SK-N-MC (cell line): ENCODE measurements at regions not wholly inside any gene's neighbourhood (a gene's known extent, or its start where the extent isn't known, plus 50 kb on each side); places are given as distances from the start of the nearest gene placed in this dataset.

Experiments
- DNase-seq: peaks from one replicate; pipeline ENCODE4 v3.0.0-alpha.2; 2011; ENCODE audit warnings: low read depth, low spot score
- H3K27ac ChIP-seq: fragments of 200-600 bp; sonication (generic); 2 replicates; pipeline ENCODE4 v1.5.1; 2016; ENCODE audit warnings: mixed run types
- H3K36me3 ChIP-seq: fragments of 200-600 bp; sonication (generic); 2 replicates; pipeline ENCODE4 v1.6.1; 2017; ENCODE audit warnings: antibody characterized with exemption, low read length, mixed read lengths; ENCODE audit not compliant: insufficient read depth
- H3K4me3 ChIP-seq: fragments of 200-600 bp; sonication (generic); 2 replicates; pipeline ENCODE4 v1.5.1; 2016
- H3K9ac ChIP-seq: fragments of 200-600 bp; sonication (generic); 2 replicates; pipeline ENCODE4 v1.8.0; 2017; ENCODE audit warnings: mixed run types, mixed read lengths; ENCODE audit not compliant: insufficient read length
- H3K9me3 ChIP-seq: fragments of 200-600 bp; sonication (generic); 2 replicates; pipeline ENCODE4 v1.6.1; 2017; ENCODE audit warnings: low read depth, mild to moderate bottlenecking, antibody characterized with exemption, low read length, moderate library complexity, mixed read lengths
- EZH2 ChIP-seq: fragments of 200-600 bp; sonication (generic); IDR thresholded peaks from one replicate; pipeline ENCODE4 v1.6.1; 2017; ENCODE audit warnings: antibody characterized with exemption
- FOXP2 ChIP-seq: optimal IDR thresholded peaks from 2 replicates; pipeline ENCODE3; 2011; ENCODE audit warnings: mild to moderate bottlenecking, moderate library complexity; ENCODE audit not compliant: insufficient read depth; ENCODE audit errors: extremely low read length, control extremely low read depth
- POLR2AphosphoS5 ChIP-seq: IDR thresholded peaks from 2 replicates; pipeline ENCODE4 v1.6.1; 2012; ENCODE audit warnings: mild to moderate bottlenecking, low read depth, low read length, borderline replicate concordance

GRCh38 chr4:136336479-136336878, 1195.8 kb downstream of the PCDH18 start:
- Histone ChIP-seq H3K9me3 (no peaks in the 10 kb centered on the region), H3K9ac (no peak overlapping the region), H3K27ac (no peak overlapping the region), H3K4me3 (no peak overlapping the region), H3K36me3 (no peaks in the 10 kb centered on the region)
- TF ChIP-seq POLR2AphosphoS5: no peak
- TF ChIP-seq EZH2: no peak
- no peak for TF ChIP-seq FOXP2
- no peak for DNase-seq

GRCh38 chr4:136329042-136329662, 1203.1 kb downstream of the PCDH18 start:
- Histone ChIP-seq H3K27ac (no peak overlapping the region), H3K4me3 (no peak overlapping the region), H3K36me3 (no peaks in the 10 kb centered on the region), H3K9me3 (no peaks in the 10 kb centered on the region), H3K9ac (no peak overlapping the region)
- no peak for DNase-seq
- no peak for TF ChIP-seq FOXP2

GRCh38 chr4:136328131-136328530, 1204.2 kb downstream of the PCDH18 start:
- H3K36me3 ChIP-seq: no peaks in the 10 kb centered on the region
- TF ChIP-seq POLR2AphosphoS5 (no peak), FOXP2 (no peak), EZH2 (no peak)
- no peak overlapping the region for H3K9ac ChIP-seq
- no peaks in the 10 kb centered on the region for H3K9me3 ChIP-seq
- H3K4me3 ChIP-seq: no peak overlapping the region
- DNase-seq: no peak
- H3K27ac ChIP-seq: no peak overlapping the region

- no peak overlapping the region for H3K9ac ChIP-seq
- TF ChIP-seq POLR2AphosphoS5 (no peak), FOXP2 (no peak), EZH2 (no peak)
- H3K4me3 ChIP-seq: no peak overlapping the region
- H3K9me3 ChIP-seq: no peaks in the 10 kb centered on the region
- no peak overlapping the region for H3K27ac ChIP-seq
- H3K36me3 ChIP-seq: no peaks in the 10 kb centered on the region
- DNase-seq: no peak
These were observed 1211.9 kb downstream of the PCDH18 start for GRCh38 chr4:136320465-136320813.

- Histone ChIP-seq H3K4me3 (no peak overlapping the region), H3K36me3 (no peaks in the 10 kb centered on the region), H3K27ac (no peak overlapping the region), H3K9me3 (no peaks in the 10 kb centered on the region), H3K9ac (no peak overlapping the region)
- DNase-seq: no peak
- TF ChIP-seq EZH2: no peak
- TF ChIP-seq POLR2AphosphoS5: no peak
- TF ChIP-seq FOXP2: no peak
These were observed 1212.4 kb downstream of the PCDH18 start for GRCh38 chr4:136319789-136320464.

GRCh38 chr4:136316961-136317360, 1215.3 kb downstream of the PCDH18 start:
- Histone ChIP-seq H3K36me3 (no peaks in the 10 kb centered on the region), H3K4me3 (no peak overlapping the region), H3K9ac (no peak overlapping the region), H3K9me3 (no peaks in the 10 kb centered on the region), H3K27ac (no peak overlapping the region)
- no peak for DNase-seq
- TF ChIP-seq EZH2: no peak
- no peak for TF ChIP-seq POLR2AphosphoS5
- no peak for TF ChIP-seq FOXP2

GRCh38 chr4:136314686-136315085, 1217.6 kb downstream of the PCDH18 start:
- TF ChIP-seq POLR2AphosphoS5 (no peak), FOXP2 (no peak), EZH2 (no peak)
- Histone ChIP-seq H3K27ac (no peak overlapping the region), H3K9me3 (no peaks in the 10 kb centered on the region), H3K36me3 (no peaks in the 10 kb centered on the region), H3K9ac (no peak overlapping the region), H3K4me3 (no peak overlapping the region)
- no peak for DNase-seq

GRCh38 chr4:136311774-136312173, 1220.5 kb downstream of the PCDH18 start:
- Histone ChIP-seq H3K9me3 (no peaks in the 10 kb centered on the region), H3K9ac (no peak overlapping the region), H3K36me3 (no peaks in the 10 kb centered on the region), H3K4me3 (no peak overlapping the region), H3K27ac (no peak overlapping the region)
- DNase-seq: no peak
- no peak for TF ChIP-seq POLR2AphosphoS5
- TF ChIP-seq EZH2: no peak
- TF ChIP-seq FOXP2: no peak

- Histone ChIP-seq H3K9ac (no peak overlapping the region), H3K4me3 (no peak overlapping the region), H3K36me3 (no peaks in the 10 kb centered on the region), H3K27ac (peak overlapping the region; percentile 2; the same call in 1 of the 2 replicates), H3K9me3 (no peaks in the 10 kb centered on the region)
- no peak for DNase-seq
- TF ChIP-seq FOXP2 (no peak), EZH2 (no peak), POLR2AphosphoS5 (no peak)
These were observed 1224.5 kb downstream of the PCDH18 start for GRCh38 chr4:136307765-136308164.
